GM19351 (cell line): ENCODE measurements at regions not wholly inside any gene's neighbourhood (a gene's known extent, or its start where the extent isn't known, plus 50 kb on each side); places are given as distances from the start of the nearest gene placed in this dataset.
A peak's percentile ranks its signal among the peaks of the same experiment; 100 is the strongest.

Source experiments
- ATAC-seq: cut with Tn5 transposase; IDR thresholded peaks from one replicate; pipeline ENCODE4 v1.9.1; 2021; ENCODE audit warnings: mild to moderate bottlenecking, moderate library complexity; ENCODE audit not compliant: unreplicated experiment

DNA sequence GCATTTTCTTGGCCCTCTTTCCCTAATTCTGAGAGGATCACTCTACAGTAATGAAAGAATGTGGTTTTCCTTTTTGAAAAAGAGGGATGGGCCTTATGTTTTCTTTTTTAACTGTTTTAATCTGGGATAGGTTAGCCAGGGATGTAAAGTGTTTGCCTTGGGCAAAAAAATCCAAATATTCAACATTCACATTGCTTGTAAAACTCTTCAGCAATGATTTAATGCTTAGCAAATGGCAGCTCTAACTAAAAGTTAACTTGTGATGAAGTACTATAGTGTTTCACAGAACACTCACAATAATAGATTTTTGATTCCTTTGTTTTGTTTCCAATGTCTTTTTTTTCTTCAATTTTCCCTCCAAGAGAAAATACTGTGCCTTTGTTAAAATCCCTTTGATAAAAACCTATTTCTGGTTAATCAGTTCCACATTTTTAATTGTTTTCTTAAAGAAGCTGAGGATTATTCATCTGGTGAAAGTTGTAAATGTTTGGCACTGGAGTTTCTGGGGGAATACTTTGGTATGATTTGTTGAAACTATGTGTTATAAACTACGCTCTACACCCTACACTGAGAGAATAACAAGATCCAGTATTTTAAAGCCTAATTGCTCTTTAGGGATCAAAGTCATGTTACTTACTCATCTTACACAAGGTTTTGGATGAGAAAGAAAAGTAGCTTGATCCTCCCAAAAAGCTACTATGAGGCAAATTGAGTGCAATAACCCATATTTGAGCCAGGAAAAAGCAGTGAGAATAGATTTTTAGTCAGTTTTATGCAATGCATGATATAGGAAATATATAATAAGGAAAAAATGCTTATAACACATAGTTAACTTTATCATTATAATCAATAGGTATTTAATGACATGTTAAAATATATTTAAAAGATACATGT, 335.8 kb downstream of the EPHA7 start:
- ATAC-seq, result no peak

DNA sequence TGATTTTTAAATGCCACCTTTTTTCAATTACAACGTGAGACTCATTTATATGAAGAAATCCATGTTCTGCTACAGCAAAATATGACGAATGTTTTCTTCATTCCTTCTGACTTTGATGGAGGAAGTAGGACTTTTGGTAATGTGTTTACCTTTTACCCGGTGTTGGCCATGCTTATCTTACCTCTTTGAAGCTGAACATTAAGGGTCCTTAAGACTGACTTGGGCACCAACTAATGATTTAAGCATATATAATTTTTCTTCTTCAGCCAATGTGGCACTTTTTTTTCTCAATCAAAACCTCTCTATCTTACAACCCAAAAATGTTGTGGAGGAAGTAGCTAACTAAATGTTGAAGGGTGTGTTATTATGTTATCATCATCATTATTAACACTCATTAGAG, 337.5 kb downstream of the EPHA7 start:
- ATAC-seq, result no peak

DNA sequence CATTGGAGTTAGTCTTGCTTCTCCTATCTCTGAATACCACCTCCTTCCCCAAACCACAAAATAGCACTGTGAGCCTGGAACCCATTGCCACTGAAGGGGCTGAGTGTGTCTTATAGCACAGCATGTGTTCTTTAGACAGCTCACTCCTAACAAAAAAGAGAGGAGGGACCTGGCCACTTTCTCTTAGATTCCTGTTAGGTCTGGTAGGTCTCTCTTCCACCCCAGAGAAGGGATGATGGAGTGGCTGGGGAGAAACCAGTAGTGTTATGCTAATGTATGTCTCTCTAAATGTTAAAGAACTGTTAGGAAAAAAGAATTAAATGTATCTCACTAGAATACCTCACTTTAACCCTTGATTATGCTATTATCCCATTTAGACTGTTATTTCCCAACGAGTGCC, 340.3 kb downstream of the EPHA7 start:
- no peak for ATAC-seq

DNA sequence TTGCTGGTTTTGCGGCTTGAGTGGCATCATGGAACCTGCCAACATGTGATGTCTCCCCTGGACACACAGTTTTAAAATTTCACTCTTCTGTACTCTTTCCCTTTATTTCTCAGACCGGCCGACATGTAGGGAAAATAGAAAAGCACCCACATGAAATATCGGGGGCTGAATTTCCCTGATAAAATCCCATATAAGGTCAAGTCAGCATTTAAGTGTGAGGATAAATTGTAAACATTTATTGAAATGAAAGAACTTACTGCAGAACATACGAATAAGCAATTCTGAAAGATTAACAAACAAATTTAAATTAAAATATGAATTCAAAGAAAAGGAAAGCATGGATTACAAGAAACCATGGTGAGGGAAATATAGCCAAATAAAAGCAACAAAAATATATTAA, 345.5 kb downstream of the EPHA7 start:
- no peak for ATAC-seq

DNA sequence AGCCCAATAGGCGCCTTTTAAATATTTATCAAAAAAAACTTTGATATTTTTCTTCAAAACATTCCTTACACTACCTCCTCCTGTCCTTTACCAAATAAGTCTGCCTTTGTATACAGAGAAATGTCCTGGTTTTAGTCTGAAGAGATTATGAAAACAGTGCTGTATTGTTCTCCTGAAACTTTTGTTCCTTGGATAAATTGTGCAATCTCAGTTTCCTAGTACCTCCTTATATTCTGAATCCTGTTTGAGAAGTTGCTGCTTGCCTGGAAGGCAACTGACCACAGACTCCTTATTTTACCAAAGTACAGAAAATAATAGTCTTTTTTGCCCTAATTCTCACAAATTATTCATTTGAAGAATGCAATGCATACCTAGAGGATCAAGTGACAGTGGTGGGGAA, 349.5 kb downstream of the EPHA7 start:
- ATAC-seq, result no peak

DNA sequence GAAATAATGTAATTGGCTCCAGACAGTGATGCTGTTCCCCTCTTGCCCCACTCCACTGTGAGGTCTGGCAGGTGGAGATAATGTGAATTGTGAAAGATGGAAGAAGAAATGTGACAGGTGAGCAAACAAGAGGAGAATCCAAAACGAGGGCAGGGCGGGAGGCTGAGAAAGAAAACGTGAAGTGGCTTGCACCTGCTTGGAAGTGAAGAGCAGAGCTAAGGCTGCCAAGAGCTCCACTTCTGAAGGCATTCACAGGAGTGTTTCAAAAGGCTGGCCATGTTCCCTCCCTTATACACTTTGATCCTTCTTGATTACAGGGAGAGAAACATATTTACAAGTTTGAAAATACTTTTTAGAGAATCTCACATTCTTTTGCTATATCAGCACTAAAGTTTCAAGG, 359.4 kb downstream of the EPHA7 start:
- no peak for ATAC-seq

DNA sequence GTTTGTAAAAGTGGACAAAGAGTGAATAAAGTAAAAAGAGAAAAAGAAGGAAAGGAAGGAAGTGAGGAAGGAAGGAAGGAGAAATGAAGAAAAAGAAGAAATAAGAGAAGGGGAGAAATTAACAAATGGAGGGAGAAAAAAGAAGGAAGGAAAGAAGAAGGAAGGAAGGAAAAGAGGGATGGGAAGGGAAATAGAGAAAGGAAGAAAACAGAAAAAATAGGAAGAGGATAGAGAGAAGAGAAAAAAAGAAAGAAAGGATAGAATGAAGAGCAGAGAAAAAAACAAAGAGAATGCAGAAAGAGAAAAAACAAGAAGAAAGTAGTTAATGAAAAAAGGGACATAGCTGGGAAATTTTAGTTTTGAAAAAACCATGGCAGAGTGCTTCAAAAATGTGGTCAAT, 361.8 kb downstream of the EPHA7 start:
- ATAC-seq, result no peak

DNA sequence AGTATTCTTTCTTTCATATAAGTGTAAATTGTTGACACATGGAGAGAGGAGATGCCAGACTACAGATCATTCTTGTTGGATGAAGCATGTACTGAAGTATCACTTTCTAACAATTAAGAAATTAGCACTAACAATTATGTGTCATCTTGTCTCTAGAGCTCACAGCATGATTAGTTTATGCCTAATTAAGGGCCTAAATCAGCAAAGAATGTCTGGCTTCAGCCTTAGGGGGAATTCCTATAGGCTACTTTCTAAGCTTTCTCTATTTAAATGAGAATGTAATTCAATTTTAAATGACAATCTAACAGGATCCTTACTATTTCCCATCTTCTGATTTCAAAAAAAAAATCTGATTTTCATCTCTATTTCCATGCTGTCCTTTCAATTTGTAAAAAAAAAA, 371.0 kb downstream of the EPHA7 start:
- ATAC-seq, result no peak

DNA sequence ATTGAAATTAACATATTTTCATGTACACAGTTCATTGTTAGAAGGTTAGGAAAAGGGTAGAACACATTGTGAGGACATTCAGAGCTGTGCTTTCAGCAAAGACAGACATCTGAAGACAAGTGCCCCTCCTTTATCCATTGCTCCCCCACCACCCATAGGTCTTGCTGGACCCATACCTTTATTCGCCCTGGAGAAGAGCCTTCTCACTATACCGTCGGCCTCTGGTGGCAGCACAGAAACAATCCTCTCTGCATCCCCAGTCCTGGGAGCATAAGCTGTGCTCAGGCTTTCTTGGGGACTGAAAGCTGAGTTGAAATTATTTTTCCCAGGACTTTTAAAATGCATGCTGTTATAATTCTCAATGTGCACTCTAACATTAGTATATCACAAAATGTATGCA, 372.3 kb downstream of the EPHA7 start:
- no peak for ATAC-seq

DNA sequence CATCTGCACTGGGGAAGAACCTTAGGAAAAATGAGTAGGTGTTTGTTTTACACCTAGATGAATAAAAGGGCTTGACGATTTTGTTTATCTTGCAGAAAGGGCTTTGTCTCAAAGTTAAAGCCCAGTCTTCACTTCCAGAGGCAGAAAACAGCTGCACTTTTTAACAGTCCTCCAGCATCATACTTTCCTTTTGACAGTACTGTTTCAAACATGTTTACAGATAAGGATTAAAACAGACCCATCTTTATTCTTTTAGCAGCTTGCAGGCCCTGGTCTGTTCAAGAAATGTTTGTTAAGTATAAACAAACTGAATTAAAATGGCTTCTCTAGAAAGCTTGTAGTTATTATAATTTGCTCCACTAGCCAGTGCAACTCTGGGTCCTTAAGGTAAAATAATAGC, 374.2 kb downstream of the EPHA7 start:
- no peak for ATAC-seq

DNA sequence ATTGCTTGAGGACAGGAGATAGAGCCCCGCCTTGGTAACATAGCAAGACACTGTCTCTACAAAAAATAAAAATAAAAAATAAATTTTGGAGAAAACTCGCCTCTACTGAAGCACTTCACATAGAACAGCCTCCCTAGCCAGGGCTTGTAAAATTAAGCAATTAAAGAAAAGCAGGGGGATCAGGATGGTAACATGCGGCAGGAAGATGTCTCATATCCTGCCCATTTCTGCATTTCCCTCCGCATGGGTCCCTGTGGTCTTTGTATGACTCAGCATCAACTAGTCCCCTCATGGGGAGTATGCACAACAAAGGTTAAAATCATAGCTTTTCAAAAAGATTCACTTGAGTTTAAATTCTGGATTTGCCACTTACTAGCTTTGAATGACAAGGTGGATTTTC, 379.0 kb downstream of the EPHA7 start:
- no peak for ATAC-seq

DNA sequence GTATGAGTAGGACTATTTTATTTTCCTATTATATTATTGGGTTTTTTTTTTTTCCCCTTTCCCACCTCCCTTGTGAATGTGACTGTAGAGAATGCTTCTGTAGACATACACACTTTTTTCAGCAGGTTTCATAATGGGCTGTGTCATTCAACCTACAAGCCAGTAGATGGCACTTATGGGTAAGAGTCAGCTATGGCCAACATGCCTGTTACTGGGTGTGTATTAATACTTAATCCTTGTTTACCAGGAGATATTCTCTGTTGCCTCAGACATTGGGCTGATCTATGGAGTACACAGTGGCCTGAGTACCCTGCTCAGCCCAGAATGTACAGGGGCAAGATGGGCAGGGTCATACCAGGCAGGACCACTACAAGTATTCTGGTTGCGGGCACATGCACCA, 382.5 kb downstream of the EPHA7 start:
- ATAC-seq, result peak; percentile 58

DNA sequence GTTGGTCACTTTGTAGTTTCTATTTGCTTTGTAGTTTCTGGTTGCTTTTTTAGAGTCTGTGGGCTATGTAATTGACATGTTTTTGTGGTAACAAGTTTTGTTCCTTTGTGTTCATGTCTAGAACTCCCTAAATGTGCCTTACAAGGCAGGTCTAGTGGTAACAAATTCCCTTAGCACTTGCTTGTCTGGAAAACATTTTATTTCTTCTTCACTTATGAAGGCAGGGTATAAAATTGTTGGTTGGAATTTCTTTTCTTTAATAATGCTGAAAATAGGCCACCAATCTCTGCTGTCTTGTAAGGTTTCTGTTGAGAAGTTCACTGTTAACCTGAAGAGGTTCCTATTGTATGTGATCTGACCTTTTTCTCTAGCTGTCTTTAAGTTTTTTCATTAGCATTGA, 383.6 kb downstream of the EPHA7 start:
- no peak for ATAC-seq

DNA sequence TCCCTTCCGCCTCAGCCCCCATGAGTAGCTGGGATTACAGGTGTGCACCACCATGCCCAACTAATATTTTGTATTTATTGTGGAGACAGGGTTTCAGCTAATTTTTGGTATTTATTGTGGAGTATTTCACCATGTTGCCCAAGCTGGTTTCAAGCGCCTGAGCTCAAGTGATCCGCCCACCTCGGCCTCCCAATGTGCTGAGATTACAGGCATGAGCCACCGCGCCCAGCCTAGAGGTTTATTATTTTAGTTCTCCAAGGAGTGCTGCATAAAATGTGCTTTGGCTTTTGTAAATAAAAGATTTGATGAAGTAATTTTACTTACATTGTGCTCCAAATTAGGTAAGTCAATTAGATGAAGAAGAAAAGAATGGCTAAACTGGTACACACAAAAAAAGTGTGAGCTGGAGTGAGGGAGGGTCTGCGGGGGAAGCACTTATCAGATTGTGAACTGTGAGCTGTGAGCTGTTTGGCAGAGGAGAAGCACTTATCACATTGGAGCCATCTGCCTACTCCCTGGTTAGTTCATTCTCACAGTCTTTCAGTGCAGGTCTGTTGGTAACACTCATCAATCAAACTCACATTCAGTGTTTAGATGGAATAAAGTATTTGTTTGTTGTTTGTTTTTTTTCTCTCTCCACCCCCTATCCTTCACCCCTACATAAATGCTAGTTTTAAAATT, 398.0 kb downstream of the EPHA7 start:
- ATAC-seq, result no peak

DNA sequence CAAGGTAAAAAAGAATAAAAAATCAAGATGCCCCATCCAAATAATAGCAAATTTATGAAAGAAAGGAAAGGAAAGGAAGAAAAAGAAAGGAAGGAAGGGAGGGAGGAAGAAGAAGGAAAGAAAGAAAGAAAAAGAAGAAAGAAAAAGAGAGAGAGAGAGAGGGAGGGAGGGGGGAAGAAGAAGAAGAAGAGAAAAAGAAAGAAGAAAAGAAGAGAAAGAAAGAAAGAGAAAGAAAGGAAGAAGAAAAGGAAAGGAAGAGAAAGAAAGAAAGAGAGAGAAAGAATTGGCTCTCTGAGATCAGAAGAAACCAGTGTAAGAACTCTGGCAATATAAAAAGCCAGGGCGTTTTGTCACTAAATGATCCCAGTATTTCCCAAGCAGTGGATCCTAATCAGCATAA, 401.7 kb downstream of the EPHA7 start:
- ATAC-seq, result no peak

DNA sequence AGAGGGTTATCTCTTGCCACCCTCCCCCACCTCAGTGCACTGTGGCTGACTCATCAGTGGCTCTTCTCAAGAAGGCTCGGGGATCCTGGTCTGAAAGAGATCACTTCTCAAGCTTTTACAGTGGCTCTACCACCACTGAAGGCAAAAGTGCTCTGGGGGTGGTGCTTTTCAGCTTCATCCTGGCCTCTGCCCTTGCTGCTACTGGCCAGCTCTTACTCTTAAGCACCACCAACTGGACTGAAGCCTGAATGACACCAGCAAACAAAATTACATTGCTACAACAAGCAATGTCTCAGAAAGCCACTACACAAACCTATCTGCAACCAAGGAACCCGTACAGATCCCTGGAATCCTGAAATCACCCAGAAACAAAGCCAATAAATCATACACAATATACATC, 402.1 kb downstream of the EPHA7 start:
- no peak for ATAC-seq

DNA sequence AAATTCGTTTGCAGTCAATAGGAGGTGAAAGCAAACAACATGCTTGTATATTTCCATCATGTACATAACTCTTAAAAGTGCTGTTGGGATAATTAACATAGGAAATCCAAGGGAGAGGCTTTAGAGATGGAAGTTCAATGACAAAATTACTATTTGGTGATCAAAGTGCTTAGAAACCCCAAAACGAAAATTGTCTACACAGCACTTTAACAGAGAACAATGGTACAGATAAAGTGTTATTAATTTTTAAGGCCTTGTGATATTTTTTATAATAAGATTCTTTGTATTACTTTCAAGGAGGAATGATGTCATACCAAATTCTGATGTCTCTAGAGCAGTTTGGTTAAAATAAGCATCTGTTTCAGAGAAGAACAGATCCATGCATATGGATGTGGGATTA, 406.3 kb downstream of the EPHA7 start:
- ATAC-seq, result no peak

DNA sequence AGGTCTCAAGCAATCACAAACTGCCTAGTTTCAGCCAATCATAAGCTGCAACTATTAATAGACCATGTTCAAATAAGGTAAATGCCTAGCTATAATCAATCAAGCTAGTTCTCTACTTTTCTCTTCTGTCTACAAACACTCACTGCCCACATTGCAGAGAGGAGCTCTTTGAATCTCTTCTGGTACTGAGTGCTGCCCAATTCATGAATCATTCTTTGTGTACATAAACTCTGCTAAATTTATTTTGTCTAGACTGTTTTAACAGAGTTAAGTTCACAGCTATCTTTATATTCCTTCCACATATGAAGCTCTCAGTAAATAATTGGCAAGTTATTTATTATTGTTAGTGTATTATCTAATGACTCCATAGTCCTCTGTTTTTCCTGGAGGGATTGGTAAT, 411.0 kb downstream of the EPHA7 start:
- no peak for ATAC-seq

DNA sequence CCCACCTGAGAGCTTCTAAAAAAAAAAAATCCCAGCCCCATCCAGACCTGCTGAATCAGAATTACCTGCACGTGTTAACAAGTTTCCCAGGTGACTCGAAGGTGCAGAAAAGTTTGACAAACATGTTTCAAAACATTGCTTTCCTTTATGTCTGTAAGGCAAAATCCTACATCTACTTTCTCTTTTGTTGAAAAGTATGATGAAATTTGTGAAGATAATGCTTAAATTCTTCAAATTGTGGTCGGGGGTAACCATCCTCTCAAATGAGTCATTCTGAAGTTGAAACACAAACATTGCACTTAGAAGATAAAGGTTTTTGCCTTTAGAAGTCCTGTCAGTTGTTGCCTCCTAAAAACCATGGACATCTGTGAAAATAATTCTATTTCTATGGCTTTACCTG, 429.7 kb downstream of the EPHA7 start:
- no peak for ATAC-seq

DNA sequence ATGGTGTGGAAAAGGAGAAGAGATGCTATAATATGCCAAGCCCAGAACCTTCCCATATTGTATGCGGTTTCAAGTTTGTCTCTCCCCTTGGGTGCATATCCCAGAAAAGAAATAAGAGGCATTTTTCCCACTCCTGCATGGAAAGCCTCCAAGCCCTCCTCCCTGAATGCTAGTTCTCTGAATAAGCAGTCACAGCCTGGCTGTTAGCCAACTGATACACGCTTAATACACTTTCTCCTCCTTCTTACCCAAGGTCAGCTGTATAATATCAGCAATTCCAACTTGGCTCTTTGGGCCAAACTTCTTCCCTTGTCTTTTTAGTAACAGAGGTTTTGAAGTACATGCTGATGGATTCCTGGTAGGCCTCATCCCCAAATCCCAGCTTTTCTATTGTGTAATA, 440.1 kb downstream of the EPHA7 start:
- no peak for ATAC-seq

DNA sequence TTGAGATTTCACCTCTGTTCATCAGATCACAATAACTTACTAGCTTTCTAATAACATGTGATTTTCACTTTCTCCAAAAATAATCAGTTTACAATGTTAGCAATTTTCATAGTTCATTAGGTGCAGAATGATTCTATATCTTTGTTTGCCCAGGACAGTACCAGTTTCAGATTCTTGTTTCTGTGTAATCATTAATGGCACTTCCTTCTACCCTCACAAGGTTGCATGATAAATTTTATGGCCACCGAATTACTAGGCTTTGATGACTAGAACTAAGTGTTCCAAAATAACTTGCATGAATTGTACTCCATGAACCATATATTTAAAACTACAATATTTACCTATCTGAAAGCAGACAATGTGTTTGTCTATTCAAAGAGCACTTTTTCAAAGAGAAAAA, 442.3 kb downstream of the EPHA7 start:
- ATAC-seq, result no peak

DNA sequence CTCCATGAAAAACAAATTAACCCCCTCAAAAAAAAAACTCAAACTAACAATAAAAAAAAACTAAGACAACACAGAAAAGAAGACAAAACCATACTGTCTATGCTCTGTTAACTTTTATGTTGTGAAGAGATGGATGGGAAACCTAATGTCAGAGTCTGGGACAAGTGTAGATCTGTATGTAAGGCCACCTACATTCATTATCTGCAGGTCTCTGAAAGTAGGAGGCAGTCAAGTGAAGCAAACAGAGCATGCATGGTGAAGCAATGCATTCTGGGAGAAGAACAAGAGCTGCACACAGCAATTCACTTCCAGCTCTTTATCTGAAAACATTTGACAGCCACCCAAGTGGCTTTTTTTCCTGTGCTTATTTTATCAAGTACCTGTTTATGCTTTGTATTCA, 452.0 kb downstream of the EPHA7 start:
- ATAC-seq, result no peak

DNA sequence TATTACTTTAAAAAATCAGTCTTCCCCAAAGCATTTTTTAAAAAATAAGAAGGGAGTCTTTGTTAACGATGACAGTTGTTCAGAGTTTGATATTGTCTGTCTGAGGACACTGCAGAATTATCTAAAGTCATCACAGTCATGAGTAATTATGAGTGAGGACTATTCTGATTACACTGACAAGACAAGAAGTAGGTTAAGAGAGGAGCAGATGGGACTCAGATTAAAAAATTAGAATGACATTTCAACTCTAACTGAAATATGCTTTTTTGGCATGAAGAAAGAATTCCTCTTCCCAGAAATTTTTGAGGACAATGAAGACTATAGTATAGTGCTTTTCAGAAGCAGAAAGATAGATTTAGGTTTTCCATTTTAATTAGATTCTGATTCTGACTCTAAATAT, 456.5 kb downstream of the EPHA7 start:
- no peak for ATAC-seq
